WTC11 (cell line): ENCODE measurements at regions not wholly inside any gene's neighbourhood (a gene's known extent, or its start where the extent isn't known, plus 50 kb on each side); places are given as distances from the start of the nearest gene placed in this dataset.

ENCODE experiments used
- ATAC-seq: fragments of 200-7000 bp; cut with Tn5 transposase; 2 replicates; pipeline ENCODE4 v1.10.0; 2021; ENCODE audit warnings: mild to moderate bottlenecking, moderate library complexity
- CTCF ChIA-PET: fragments of 300-600 bp; sonication (Branson Sonifier 250); formaldehyde crosslinking; loops from one replicate; lab custom pipeline; 2021; ENCODE audit warnings: antibody characterized with exemption; lab: Charles Lee
- POLR2A ChIA-PET: fragments of 350-600 bp; sonication (Branson Sonifier 250); formaldehyde crosslinking; loops from one replicate; lab custom pipeline; 2021; ENCODE audit warnings: antibody characterized with exemption; lab: Charles Lee
- DNase-seq: peaks from one replicate; pipeline ENCODE4 v3.0.0; 2021; ENCODE audit warnings: low spot score
- H3K27ac Mint-ChIP-seq: 2 replicates; pipeline ENCODE4 v1.8.0; 2021; ENCODE audit warnings: mixed read lengths
- H3K27me3 Mint-ChIP-seq: 2 replicates; pipeline ENCODE4 v1.8.0; 2021; ENCODE audit warnings: low read depth, mild to moderate bottlenecking, moderate library complexity, mixed read lengths
- H3K36me3 Mint-ChIP-seq: 2 replicates; pipeline ENCODE4 v1.8.0; 2021; ENCODE audit warnings: mixed read lengths
- H3K4me1 Mint-ChIP-seq: 2 replicates; pipeline ENCODE4 v1.8.0; 2022; ENCODE audit warnings: mixed read lengths
- H3K4me3 Mint-ChIP-seq: 2 replicates; pipeline ENCODE4 v1.8.0; 2021; ENCODE audit warnings: mild to moderate bottlenecking, moderate library complexity, mixed read lengths
- H3K9me3 Mint-ChIP-seq: 2 replicates; pipeline ENCODE4 v1.8.0; 2021; ENCODE audit warnings: mixed read lengths
- E2F5 ChIP-seq: sonication (generic); formaldehyde crosslinking; IDR thresholded peaks from 2 replicates; pipeline ENCODE4 v1.8.1; 2022; ENCODE audit warnings: mild to moderate bottlenecking, moderate library complexity, missing genetic modification reagents
- EMX1 ChIP-seq: fragments of 250-450 bp; sonication (Bioruptor Pico); IDR thresholded peaks from 2 replicates; pipeline ENCODE4 v1.8.0; 2021; ENCODE audit warnings: mild to moderate bottlenecking
- ETV6 ChIP-seq: sonication (generic); formaldehyde crosslinking; IDR thresholded peaks from 2 replicates; pipeline ENCODE4 v1.8.1; 2022; ENCODE audit warnings: mild to moderate bottlenecking, missing genetic modification reagents
- FOXJ3 ChIP-seq: sonication (generic); formaldehyde crosslinking; IDR thresholded peaks from 2 replicates; pipeline ENCODE4 v1.9.0; 2021; ENCODE audit warnings: missing genetic modification reagents, mild to moderate bottlenecking, borderline replicate concordance
- HMGA2 ChIP-seq: fragments of 250-450 bp; sonication (Bioruptor Pico); IDR thresholded peaks from 2 replicates; pipeline ENCODE4 v1.4.0; 2021; ENCODE audit warnings: mild to moderate bottlenecking, moderate library complexity
- IRF2 ChIP-seq: sonication (generic); formaldehyde crosslinking; IDR thresholded peaks from 2 replicates; pipeline ENCODE4 v1.8.0; 2022; ENCODE audit warnings: low read depth, missing genetic modification reagents, borderline replicate concordance
- JAZF1 ChIP-seq: fragments of 250-450 bp; sonication (Bioruptor Pico); IDR thresholded peaks from 2 replicates; pipeline ENCODE4 v1.9.0; 2021; ENCODE audit warnings: moderate library complexity, mild to moderate bottlenecking, inconsistent platforms
- MYBL2 ChIP-seq: sonication (generic); formaldehyde crosslinking; IDR thresholded peaks from 2 replicates; pipeline ENCODE4 v1.8.1; 2023; ENCODE audit warnings: mild to moderate bottlenecking, moderate library complexity, missing genetic modification reagents
- NR3C1 ChIP-seq: sonication (generic); formaldehyde crosslinking; conservative IDR thresholded peaks from 2 replicates; pipeline ENCODE4 v1.8.1; 2023; ENCODE audit warnings: low read depth, mild to moderate bottlenecking, missing genetic modification reagents
- PRDM15 ChIP-seq: sonication (generic); formaldehyde crosslinking; IDR thresholded peaks from 2 replicates; pipeline ENCODE4 v1.8.0; 2022; ENCODE audit warnings: missing genetic modification reagents
- PRRX2 ChIP-seq: fragments of 250-450 bp; sonication (Bioruptor Pico); IDR thresholded peaks from 2 replicates; pipeline ENCODE4 v1.8.0; 2021; ENCODE audit warnings: mild to moderate bottlenecking
- TEAD1 ChIP-seq: sonication (generic); formaldehyde crosslinking; IDR thresholded peaks from 2 replicates; pipeline ENCODE4 v1.8.0; 2022; ENCODE audit warnings: mild to moderate bottlenecking, missing genetic modification reagents
- USF2 ChIP-seq: sonication (generic); formaldehyde crosslinking; IDR thresholded peaks from 2 replicates; pipeline ENCODE4 v1.8.1; 2023; ENCODE audit warnings: mild to moderate bottlenecking, missing genetic modification reagents, moderate library complexity
- ZBTB43 ChIP-seq: sonication (generic); formaldehyde crosslinking; IDR thresholded peaks from 2 replicates; pipeline ENCODE4 v1.8.1; 2023; ENCODE audit warnings: mild to moderate bottlenecking, missing genetic modification reagents
- ZNF121 ChIP-seq: sonication (generic); formaldehyde crosslinking; IDR thresholded peaks from 2 replicates; pipeline ENCODE4 v1.8.0; 2023; ENCODE audit warnings: missing genetic modification reagents
- ZNF263 ChIP-seq: sonication (generic); formaldehyde crosslinking; IDR thresholded peaks from 2 replicates; pipeline ENCODE4 v1.8.1; 2022; ENCODE audit warnings: low read depth, mild to moderate bottlenecking, moderate library complexity, missing genetic modification reagents
- ZNF671 ChIP-seq: fragments of 250-450 bp; sonication (Bioruptor Pico); IDR thresholded peaks from 2 replicates; pipeline ENCODE4 v1.8.0; 2021; ENCODE audit warnings: mild to moderate bottlenecking
- TF ChIP-seq, protein P1 (sequence below): sonication (generic); formaldehyde crosslinking; IDR thresholded peaks from 2 replicates; pipeline ENCODE4 v1.8.0; 2022; ENCODE audit warnings: mild to moderate bottlenecking, missing genetic modification reagents
- TF ChIP-seq, protein P2 (sequence below): sonication (generic); formaldehyde crosslinking; IDR thresholded peaks from 2 replicates; pipeline ENCODE4 v1.8.1; 2022; ENCODE audit warnings: low read depth, mild to moderate bottlenecking, moderate library complexity, missing genetic modification reagents, borderline replicate concordance

DNA sequence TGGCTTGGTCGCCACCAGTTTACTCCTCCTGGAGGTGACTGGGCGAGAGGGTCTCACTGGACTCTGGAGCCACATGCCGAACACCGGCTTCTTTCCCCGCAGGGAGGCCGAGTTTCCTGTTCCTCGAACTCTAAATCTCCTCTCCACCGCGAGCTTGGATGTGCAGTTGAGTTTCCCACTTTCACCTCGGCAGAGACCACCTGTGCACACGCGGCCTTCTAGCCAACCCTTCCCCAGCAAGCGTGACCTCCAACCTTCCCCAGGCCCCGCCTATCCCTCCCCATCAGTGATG is 380.1 kb downstream of the IRX2 start:
- no peak overlapping the region for H3K27ac Mint-ChIP-seq
- TF ChIP-seq FOXJ3 (no peak), PRDM15 (CRISPR knock-in tag) (no peak), HMGA2 (no peak), USF2 (CRISPR knock-in tag) (no peak)
- H3K4me3 Mint-ChIP-seq, result no peak overlapping the region
- ATAC-seq (no peak), DNase-seq (no peak)
- CTCF ChIA-PET, result interaction anchor here (0.6 kb wide), 1 partner anchor 333 kb away, joined by 4 read pairs; no protein-coding TSS in a partner anchor
- H3K36me3 Mint-ChIP-seq, result no peaks in the 10 kb centered on the region
- peaks cover 7% of the 10 kb centered on the region for H3K4me1 Mint-ChIP-seq
- H3K27me3 Mint-ChIP-seq, result peaks cover 3% of the 10 kb centered on the region; the same call in 1 of the 2 replicates
- POLR2A ChIA-PET, result no interaction called here
- peaks cover 21% of the 10 kb centered on the region for H3K9me3 Mint-ChIP-seq

- peaks cover 3% of the 10 kb centered on the region; the same call in 1 of the 2 replicates for H3K27me3 Mint-ChIP-seq
- ATAC-seq (no peak), DNase-seq (no peak)
- CTCF ChIA-PET, result no interaction called here
- no peak overlapping the region for H3K4me3 Mint-ChIP-seq
- H3K4me1 Mint-ChIP-seq, result peaks cover 3% of the 10 kb centered on the region
- no peak for TF ChIP-seq IRF2 (CRISPR knock-in tag)
- no peak for TF ChIP-seq ETV6 (CRISPR knock-in tag)
- TF ChIP-seq EMX1, result no peak
- TF ChIP-seq ZBTB43 (CRISPR knock-in tag), result no peak
- TF ChIP-seq NR3C1 (CRISPR knock-in tag), result no peak
- POLR2A ChIA-PET, result no interaction called here
- H3K27ac Mint-ChIP-seq, result no peak overlapping the region
- peaks cover 22% of the 10 kb centered on the region for H3K9me3 Mint-ChIP-seq
- H3K36me3 Mint-ChIP-seq, result no peaks in the 10 kb centered on the region
Observed at GRCh38 chr5:2370626-2371418, 380.7 kb downstream of the IRX2 start.

- peaks cover 3% of the 10 kb centered on the region; the same call in 1 of the 2 replicates for H3K27me3 Mint-ChIP-seq
- peaks cover 34% of the 10 kb centered on the region for H3K9me3 Mint-ChIP-seq
- no peaks in the 10 kb centered on the region for H3K4me1 Mint-ChIP-seq
- no peak overlapping the region for H3K4me3 Mint-ChIP-seq
- no peak overlapping the region for H3K27ac Mint-ChIP-seq
- POLR2A ChIA-PET, result no interaction called here
- no peak for DNase-seq
- TF ChIP-seq MYBL2 (CRISPR knock-in tag) (no peak), ZNF263 (CRISPR knock-in tag) (no peak), JAZF1 (CRISPR knock-in tag) (no peak), ZNF121 (CRISPR knock-in tag) (no peak), E2F5 (CRISPR knock-in tag) (no peak), EMX1 (no peak), NR3C1 (CRISPR knock-in tag) (no peak), ZNF671 (CRISPR knock-in tag) (no peak), PRRX2 (no peak), TEAD1 (CRISPR knock-in tag) (no peak), FOXJ3 (no peak)
- TF ChIP-seq, protein P1, sequence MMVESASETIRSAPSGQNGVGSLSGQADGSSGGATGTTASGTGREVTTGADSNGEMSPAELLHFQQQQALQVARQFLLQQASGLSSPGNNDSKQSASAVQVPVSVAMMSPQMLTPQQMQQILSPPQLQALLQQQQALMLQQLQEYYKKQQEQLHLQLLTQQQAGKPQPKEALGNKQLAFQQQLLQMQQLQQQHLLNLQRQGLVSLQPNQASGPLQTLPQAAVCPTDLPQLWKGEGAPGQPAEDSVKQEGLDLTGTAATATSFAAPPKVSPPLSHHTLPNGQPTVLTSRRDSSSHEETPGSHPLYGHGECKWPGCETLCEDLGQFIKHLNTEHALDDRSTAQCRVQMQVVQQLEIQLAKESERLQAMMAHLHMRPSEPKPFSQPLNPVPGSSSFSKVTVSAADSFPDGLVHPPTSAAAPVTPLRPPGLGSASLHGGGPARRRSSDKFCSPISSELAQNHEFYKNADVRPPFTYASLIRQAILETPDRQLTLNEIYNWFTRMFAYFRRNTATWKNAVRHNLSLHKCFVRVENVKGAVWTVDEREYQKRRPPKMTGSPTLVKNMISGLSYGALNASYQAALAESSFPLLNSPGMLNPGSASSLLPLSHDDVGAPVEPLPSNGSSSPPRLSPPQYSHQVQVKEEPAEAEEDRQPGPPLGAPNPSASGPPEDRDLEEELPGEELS (CRISPR knock-in tag), result no peak
- TF ChIP-seq, protein P2, sequence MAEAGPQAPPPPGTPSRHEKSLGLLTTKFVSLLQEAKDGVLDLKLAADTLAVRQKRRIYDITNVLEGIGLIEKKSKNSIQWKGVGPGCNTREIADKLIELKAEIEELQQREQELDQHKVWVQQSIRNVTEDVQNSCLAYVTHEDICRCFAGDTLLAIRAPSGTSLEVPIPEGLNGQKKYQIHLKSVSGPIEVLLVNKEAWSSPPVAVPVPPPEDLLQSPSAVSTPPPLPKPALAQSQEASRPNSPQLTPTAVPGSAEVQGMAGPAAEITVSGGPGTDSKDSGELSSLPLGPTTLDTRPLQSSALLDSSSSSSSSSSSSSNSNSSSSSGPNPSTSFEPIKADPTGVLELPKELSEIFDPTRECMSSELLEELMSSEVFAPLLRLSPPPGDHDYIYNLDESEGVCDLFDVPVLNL (CRISPR knock-in tag), result no peak
- TF ChIP-seq, all 79 proteins: peak for 0
- ATAC-seq, result no peak
- H3K36me3 Mint-ChIP-seq, result peaks cover 8% of the 10 kb centered on the region
- CTCF ChIA-PET, result no interaction called here
Observed at GRCh38 chr5:2369178-2369577, 382.3 kb downstream of the IRX2 start.
